ENCODE measurements at regions not wholly inside any gene's neighbourhood (a gene's known extent, or its start where the extent isn't known, plus 50 kb on each side); places are given as distances from the start of the nearest gene placed in this dataset.

GRCh38 chr18:26617151-26617554 is 68.8 kb upstream of the KCTD1 start:
- Histone ChIP-seq H3K27me3 (ENCODE audit: control insufficient read depth in 2 of 2, insufficient read depth in 2 of 2, low read length in 2 of 2) (peaks cover 0 to 2% of the 10 kb centered on the region in 2 experiments), H3K9ac (replicated peaks; ENCODE audit: extremely low read depth, insufficient read depth, low read length) (no peak overlapping the region), H3K36me3 (ENCODE audit: control insufficient read depth in 2 of 2, extremely low read depth in 1 of 2, insufficient read depth in 2 of 2, low read length in 2 of 2) (no peaks in the 10 kb centered on the region), H3K9me1 (replicated peaks; ENCODE audit: control insufficient read depth, extremely low read depth, insufficient read depth, low read length) (no peaks in the 10 kb centered on the region), H3K27ac (ENCODE audit: insufficient read depth, low read depth, low read length) (no peak overlapping the region), H3K4me3 (replicated peaks in 1 of 3; ENCODE audit: insufficient read depth in 1 of 3, low read depth in 1 of 3, low read length in 3 of 3) (no peak overlapping the region), H4K20me1 (replicated peaks; ENCODE audit: control insufficient read depth, extremely low read depth, insufficient read depth, low read length) (no peaks in the 10 kb centered on the region), H3K4me1 (ENCODE audit: control insufficient read depth, extremely low read depth, insufficient read depth, low read length) (no peaks in the 10 kb centered on the region), H2AFZ (ENCODE audit: low read depth, low read length) (no peak overlapping the region), H3K79me2 (ENCODE audit: control insufficient read depth, insufficient read depth, low read length) (no peaks in the 10 kb centered on the region), H3K4me2 (ENCODE audit: insufficient read depth, low read length) (no peak overlapping the region), H3K9me3 (replicated peaks; ENCODE audit: control insufficient read depth, insufficient read depth, low read length) (no peaks in the 10 kb centered on the region)
- intact Hi-C loops (cut with micrococcal nuclease) (no loop called here), dilution Hi-C loops (cut with MboI; ENCODE audit: extremely low pct_ligation_motif_present, low sequenced_read_pairs) (no loop called here)
- ChIA-PET CTCF (no interaction called here), POLR2A (no interaction called here)
- no TSS peak for BruUV-seq (replicated peaks)
- FAIRE-seq (no peak), DNase-seq (ENCODE audit: low read depth, low spot score) (no peak)
- TF ChIP-seq, protein P1, sequence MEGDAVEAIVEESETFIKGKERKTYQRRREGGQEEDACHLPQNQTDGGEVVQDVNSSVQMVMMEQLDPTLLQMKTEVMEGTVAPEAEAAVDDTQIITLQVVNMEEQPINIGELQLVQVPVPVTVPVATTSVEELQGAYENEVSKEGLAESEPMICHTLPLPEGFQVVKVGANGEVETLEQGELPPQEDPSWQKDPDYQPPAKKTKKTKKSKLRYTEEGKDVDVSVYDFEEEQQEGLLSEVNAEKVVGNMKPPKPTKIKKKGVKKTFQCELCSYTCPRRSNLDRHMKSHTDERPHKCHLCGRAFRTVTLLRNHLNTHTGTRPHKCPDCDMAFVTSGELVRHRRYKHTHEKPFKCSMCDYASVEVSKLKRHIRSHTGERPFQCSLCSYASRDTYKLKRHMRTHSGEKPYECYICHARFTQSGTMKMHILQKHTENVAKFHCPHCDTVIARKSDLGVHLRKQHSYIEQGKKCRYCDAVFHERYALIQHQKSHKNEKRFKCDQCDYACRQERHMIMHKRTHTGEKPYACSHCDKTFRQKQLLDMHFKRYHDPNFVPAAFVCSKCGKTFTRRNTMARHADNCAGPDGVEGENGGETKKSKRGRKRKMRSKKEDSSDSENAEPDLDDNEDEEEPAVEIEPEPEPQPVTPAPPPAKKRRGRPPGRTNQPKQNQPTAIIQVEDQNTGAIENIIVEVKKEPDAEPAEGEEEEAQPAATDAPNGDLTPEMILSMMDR (IDR thresholded peaks at IDR 0.05; ENCODE audit: extremely low read depth in 1 of 2, insufficient read depth in 1 of 2, low read depth in 1 of 2, low read length in 2 of 2) = no peak
- no peak for TF ChIP-seq JUN (IDR thresholded peaks at IDR 0.05; ENCODE audit: borderline replicate concordance, insufficient read depth, insufficient read length, low read depth)
- no peak for TF ChIP-seq FOS (IDR thresholded peaks at IDR 0.05; ENCODE audit: borderline replicate concordance, insufficient read depth, low read length)
- TF ChIP-seq MYC (IDR thresholded peaks at IDR 0.05; ENCODE audit: low read depth, low read length) = no peak
- TF ChIP-seq, protein P2, sequence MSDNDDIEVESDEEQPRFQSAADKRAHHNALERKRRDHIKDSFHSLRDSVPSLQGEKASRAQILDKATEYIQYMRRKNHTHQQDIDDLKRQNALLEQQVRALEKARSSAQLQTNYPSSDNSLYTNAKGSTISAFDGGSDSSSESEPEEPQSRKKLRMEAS (IDR thresholded peaks at IDR 0.05; ENCODE audit: insufficient read depth, insufficient read length) = no peak
- TF ChIP-seq POLR2AphosphoS5 (IDR thresholded peaks at IDR 0.05; ENCODE audit: insufficient read depth, low read depth, low read length) = no peak
- TF ChIP-seq POLR2A (IDR thresholded peaks at IDR 0.05; ENCODE audit: low read depth, low read length) = no peak
- TF ChIP-seq GATA2 (IDR thresholded peaks at IDR 0.05; ENCODE audit: insufficient read depth, insufficient read length, low read depth, low read length) = no peak
- no peak for TF ChIP-seq EZH2 (IDR thresholded peaks at IDR 0.05; ENCODE audit: borderline replicate concordance, low read depth, low read length, severe bottlenecking)

Data from endothelial cell of umbilical vein (primary cell).